Breast epithelium (tissue), 3 donors: ENCODE measurements at regions not wholly inside any gene's neighbourhood (a gene's known extent, or its start where the extent isn't known, plus 50 kb on each side); places are given as distances from the start of the nearest gene placed in this dataset.
"Not testable (repeated sequence)": the region's sequence is repeated elsewhere in the genome, so short reads cannot be mapped to it uniquely, and the experiment has no call there.

Source experiments
- CTCF ChIP-seq, 3 donors: fragments of 450-650 bp; IDR thresholded peaks; one replicate each; pipeline ENCODE4 v1.5.1; 2016 to 2017; ENCODE audit warnings: antibody characterized with exemption in 3 of 3, mild to moderate bottlenecking in 3 of 3, moderate library complexity in 3 of 3
- POLR2AphosphoS5 ChIP-seq, 3 donors: sonication (generic); formaldehyde crosslinking; IDR thresholded peaks; one replicate each; pipeline ENCODE4 v1.6.1; 2017; ENCODE audit warnings: antibody characterized with exemption in 3 of 3

GRCh38 chr14:106327702-106328353, 801.4 kb downstream of the TMEM121 start:
- TF ChIP-seq POLR2AphosphoS5, CTCF (IDR thresholded peaks at IDR 0.05): not testable (repeated sequence)
